PC-9 (cell line): ENCODE measurements at regions not wholly inside any gene's neighbourhood (a gene's known extent, or its start where the extent isn't known, plus 50 kb on each side); places are given as distances from the start of the nearest gene placed in this dataset.

Source experiments
- BruUV-seq: library from RNA; stranded (reverse); fragments of 400-500 nt; replicated peaks from 2 replicates; lab custom pipeline; 2021; lab: Mats Ljungman, UMichigan
- CTCF ChIA-PET: fragments of 300-600 bp; sonication (Branson Sonifier 250); formaldehyde crosslinking; loops from one replicate; lab custom pipeline; 2022; ENCODE audit warnings: antibody characterized with exemption; lab: Charles Lee
- POLR2A ChIA-PET: fragments of 300-600 bp; sonication (Branson Sonifier 250); formaldehyde crosslinking; loops from one replicate; lab custom pipeline; 2022; ENCODE audit warnings: antibody characterized with exemption; ENCODE audit not compliant: unreplicated experiment; lab: Charles Lee
- DNase-seq, 2 experiments: peaks; one replicate each; pipeline versions ENCODE4 v3.0.0 to v3.0.0-alpha.2; 2015 to 2022; ENCODE audit warnings: mixed read lengths in 1 of 2
- H2AFZ ChIP-seq: fragments of 200-600 bp; sonication (generic); 2 replicates; pipeline ENCODE4 v1.8.1; 2017; ENCODE audit warnings: antibody characterized with exemption
- H3F3A ChIP-seq: fragments of 200-600 bp; sonication (generic); 2 replicates; pipeline ENCODE4 v1.8.1; 2017; ENCODE audit warnings: antibody characterized with exemption, mild to moderate bottlenecking, low read depth; ENCODE audit not compliant: insufficient read depth
- H3K27ac ChIP-seq: fragments of 200-600 bp; sonication (generic); 2 replicates; pipeline ENCODE4 v1.6.1; 2016; ENCODE audit warnings: mixed run types
- H3K27me3 ChIP-seq: fragments of 200-600 bp; sonication (generic); 2 replicates; pipeline ENCODE4 v1.6.1; 2016; ENCODE audit warnings: low read depth, mixed run types; ENCODE audit not compliant: insufficient read depth
- H3K36me3 ChIP-seq: fragments of 200-600 bp; sonication (generic); 2 replicates; pipeline ENCODE4 v1.6.1; 2016; ENCODE audit warnings: low read depth, mixed run types
- H3K4me1 ChIP-seq: fragments of 200-600 bp; sonication (generic); replicated peaks from 2 replicates; pipeline ENCODE4 v1.6.1; 2016; ENCODE audit warnings: mixed run types; ENCODE audit not compliant: insufficient read depth
- H3K4me2 ChIP-seq: fragments of 200-600 bp; sonication (generic); 2 replicates; pipeline ENCODE4 v1.6.1; 2017; ENCODE audit warnings: mixed run types
- H3K4me3 ChIP-seq: fragments of 200-600 bp; sonication (generic); 2 replicates; pipeline ENCODE4 v1.6.1; 2016; ENCODE audit warnings: mixed run types
- H3K79me2 ChIP-seq: fragments of 200-600 bp; sonication (generic); 2 replicates; pipeline ENCODE4 v1.6.1; 2017; ENCODE audit warnings: low read depth, mixed run types
- H3K9me2 ChIP-seq: fragments of 200-600 bp; sonication (generic); 2 replicates; pipeline ENCODE4 v1.8.1; 2017; ENCODE audit warnings: mild to moderate bottlenecking; ENCODE audit not compliant: insufficient read depth
- H3K9me3 ChIP-seq: fragments of 200-600 bp; sonication (generic); 2 replicates; pipeline ENCODE4 v1.8.1; 2016; ENCODE audit warnings: low read depth; ENCODE audit not compliant: insufficient read depth
- H4K20me1 ChIP-seq: fragments of 200-600 bp; sonication (generic); 2 replicates; pipeline ENCODE4 v1.8.1; 2017; ENCODE audit not compliant: insufficient read depth
- CTCF ChIP-seq: fragments of 200-600 bp; sonication (generic); conservative IDR thresholded peaks from 2 replicates; pipeline ENCODE4 v1.6.1; 2017; ENCODE audit warnings: mixed run types, antibody characterized with exemption, mild to moderate bottlenecking, moderate library complexity
- EZH2 ChIP-seq: fragments of 200-600 bp; sonication (generic); IDR thresholded peaks from 2 replicates; pipeline ENCODE4 v1.8.0; 2017; ENCODE audit warnings: antibody characterized with exemption, low read depth
- intact Hi-C: fragments of 100-400 bp; cut with micrococcal nuclease; formaldehyde crosslinking; loops from one replicate; pipeline ENCODE4 v1.10.0; 2022; ENCODE audit not compliant: unreplicated experiment

- Histone ChIP-seq H3K27ac (no peak overlapping the region), H2AFZ (no peak overlapping the region), H3K4me1 (no peaks in the 10 kb centered on the region), H3K79me2 (no peaks in the 10 kb centered on the region), H3K36me3 (no peaks in the 10 kb centered on the region), H3K9me2 (no peaks in the 10 kb centered on the region), H3K27me3 (no peaks in the 10 kb centered on the region), H3K4me2 (no peak overlapping the region), H4K20me1 (no peaks in the 10 kb centered on the region), H3F3A (no peaks in the 10 kb centered on the region), H3K9me3 (no peaks in the 10 kb centered on the region), H3K4me3 (no peak overlapping the region)
- DNase-seq, result no peak
- intact Hi-C loops, result no loop called here
- TF ChIP-seq CTCF, result no peak
- no peak for TF ChIP-seq EZH2
- ChIA-PET CTCF (no interaction called here), POLR2A (no interaction called here)
- BruUV-seq, result no TSS peak
These were observed 825.2 kb downstream of the METTL4 start for GRCh38 chr18:1746131-1746530.

GRCh38 chr18:1751249-1751648 is 820.1 kb downstream of the METTL4 start:
- no peaks in the 10 kb centered on the region for H3K27me3 ChIP-seq
- no peaks in the 10 kb centered on the region for H3F3A ChIP-seq
- TF ChIP-seq EZH2 (no peak), CTCF (no peak)
- CTCF ChIA-PET, result no interaction called here
- no peak overlapping the region for H3K4me2 ChIP-seq
- intact Hi-C loops, result no loop called here
- H3K4me1 ChIP-seq, result no peaks in the 10 kb centered on the region
- H3K9me3 ChIP-seq, result no peaks in the 10 kb centered on the region
- POLR2A ChIA-PET, result no interaction called here
- DNase-seq, result no peak
- H3K4me3 ChIP-seq, result no peak overlapping the region
- H2AFZ ChIP-seq, result no peak overlapping the region
- H3K79me2 ChIP-seq, result no peaks in the 10 kb centered on the region
- H3K36me3 ChIP-seq, result no peaks in the 10 kb centered on the region
- H4K20me1 ChIP-seq, result no peaks in the 10 kb centered on the region
- no peak overlapping the region for H3K27ac ChIP-seq
- no TSS peak for BruUV-seq
- H3K9me2 ChIP-seq, result peaks cover 5% of the 10 kb centered on the region; the same call in 1 of the 2 replicates

- H2AFZ ChIP-seq, result 0 out of 2 replicates have a peak overlapping the region, but pooled peaks have one; percentile 37
- no peaks in the 10 kb centered on the region for H3K36me3 ChIP-seq
- peaks cover 5% of the 10 kb centered on the region; the same call in 1 of the 2 replicates for H3K9me2 ChIP-seq
- no peaks in the 10 kb centered on the region for H3K9me3 ChIP-seq
- H3K27me3 ChIP-seq, result no peaks in the 10 kb centered on the region
- no TSS peak for BruUV-seq
- POLR2A ChIA-PET, result no interaction called here
- no peaks in the 10 kb centered on the region for H3K79me2 ChIP-seq
- H3K4me1 ChIP-seq, result 0 out of 2 replicates have a peak, but pooled peaks cover 6% of the 10 kb centered on the region
- no peaks in the 10 kb centered on the region for H4K20me1 ChIP-seq
- intact Hi-C loops, result no loop called here
- no peak overlapping the region for H3K27ac ChIP-seq
- H3K4me2 ChIP-seq, result peak overlapping the region; percentile 49
- CTCF ChIA-PET, result no interaction called here
- TF ChIP-seq CTCF, result no peak
- TF ChIP-seq EZH2, result no peak
- no peak overlapping the region for H3K4me3 ChIP-seq
- DNase-seq, result no peak
- no peaks in the 10 kb centered on the region for H3F3A ChIP-seq
These were observed 810.4 kb downstream of the METTL4 start for GRCh38 chr18:1760901-1761300.
